CD4-positive, alpha-beta T cell (primary cell): ENCODE measurements at regions not wholly inside any gene's neighbourhood (a gene's known extent, or its start where the extent isn't known, plus 50 kb on each side); places are given as distances from the start of the nearest gene placed in this dataset.
A peak's percentile ranks its signal among the peaks of the same experiment; 100 is the strongest.

Experiments
- ATAC-seq: fragments of 200-7000 bp; cut with Tn5 transposase; one replicate; pipeline ENCODE4 v1.10.0; 2022; ENCODE audit warnings: mild to moderate bottlenecking; ENCODE audit not compliant: poor library complexity
- CTCF ChIA-PET: fragments of 350-600 bp; sonication (Branson Sonifier 250); formaldehyde crosslinking; loops from one replicate; lab custom pipeline; 2021; ENCODE audit warnings: antibody characterized with exemption, inconsistent platforms; lab: Charles Lee
- POLR2A ChIA-PET: fragments of 350-600 bp; sonication (Branson Sonifier 250); formaldehyde crosslinking; loops from one replicate; lab custom pipeline; 2021; ENCODE audit warnings: antibody characterized with exemption, inconsistent platforms; lab: Charles Lee
- DNase-seq, 14 experiments: peaks; one replicate each; pipeline ENCODE4 v3.0.0-alpha.2; 2013 to 2020; ENCODE audit warnings: mixed read lengths in 2 of 14
- H3K27ac ChIP-seq, 2 donors: one replicate each; pipeline versions ENCODE4 v1.5.1 to v1.7.0; 2013; ENCODE audit warnings: low read length in 2 of 2, low read depth in 1 of 2, mild to moderate bottlenecking in 1 of 2
- H3K27me3 ChIP-seq, 2 experiments: 1 replicate in 1 of 2; 2 replicates in 1 of 2; pipeline versions ENCODE4 v1.6.1 to v1.7.0; 2013; ENCODE audit warnings: low read length in 2 of 2, control low read depth in 1 of 2, mild to moderate bottlenecking in 1 of 2, moderate library complexity in 1 of 2; ENCODE audit not compliant: insufficient read depth in 2 of 2, control insufficient read depth in 1 of 2
- H3K36me3 ChIP-seq: one replicate; pipeline ENCODE4 v1.6.1; 2013; ENCODE audit warnings: low read length, control low read depth; ENCODE audit not compliant: insufficient read depth
- H3K4me1 ChIP-seq: one replicate; pipeline ENCODE4 v1.6.1; 2013; ENCODE audit warnings: low read length, control low read depth; ENCODE audit not compliant: insufficient read depth
- H3K4me3 ChIP-seq: one replicate; pipeline ENCODE4 v1.5.1; 2013; ENCODE audit warnings: mild to moderate bottlenecking, low read length, moderate library complexity
- H3K9me3 ChIP-seq, 2 experiments: 1 replicate in 1 of 2; 2 replicates in 1 of 2; pipeline versions ENCODE4 v1.6.1 to v1.7.0; 2013; ENCODE audit warnings: low read length in 2 of 2, mild to moderate bottlenecking in 2 of 2, control low read depth in 1 of 2, moderate library complexity in 1 of 2; ENCODE audit not compliant: control insufficient read depth in 1 of 2, insufficient read depth in 1 of 2
- H3K27ac Mint-ChIP-seq: one replicate; pipeline ENCODE4 v1.8.0; 2020; ENCODE audit warnings: mixed read lengths
- H3K27me3 Mint-ChIP-seq: one replicate; pipeline ENCODE4 v1.8.0; 2021; ENCODE audit warnings: mixed read lengths
- H3K36me3 Mint-ChIP-seq: one replicate; pipeline ENCODE4 v1.8.0; 2021; ENCODE audit warnings: low read depth, mixed read lengths
- H3K4me1 Mint-ChIP-seq: one replicate; pipeline ENCODE4 v1.8.0; 2021; ENCODE audit warnings: low read depth, mixed read lengths
- H3K4me3 Mint-ChIP-seq: one replicate; pipeline ENCODE4 v1.8.0; 2020; ENCODE audit warnings: mild to moderate bottlenecking, mixed read lengths
- H3K9me3 Mint-ChIP-seq: one replicate; pipeline ENCODE4 v1.8.0; 2020; ENCODE audit warnings: mixed read lengths
- intact Hi-C, 2 experiments: fragments of 100-400 bp; cut with DNase I in 1 of 2; cut with micrococcal nuclease in 1 of 2; formaldehyde crosslinking; loops; one replicate each; pipeline versions ENCODE4 v1.15.1 to v1.9.0; 2023 to 2025; cut with DNase I, micrococcal nuclease
- TF ChIP-seq, protein P1 (sequence below): fragments of 200-600 bp; IDR thresholded peaks from one replicate; pipeline ENCODE4 v1.8.0; 2022; ENCODE audit warnings: antibody characterized with exemption, mild to moderate bottlenecking

DNA sequence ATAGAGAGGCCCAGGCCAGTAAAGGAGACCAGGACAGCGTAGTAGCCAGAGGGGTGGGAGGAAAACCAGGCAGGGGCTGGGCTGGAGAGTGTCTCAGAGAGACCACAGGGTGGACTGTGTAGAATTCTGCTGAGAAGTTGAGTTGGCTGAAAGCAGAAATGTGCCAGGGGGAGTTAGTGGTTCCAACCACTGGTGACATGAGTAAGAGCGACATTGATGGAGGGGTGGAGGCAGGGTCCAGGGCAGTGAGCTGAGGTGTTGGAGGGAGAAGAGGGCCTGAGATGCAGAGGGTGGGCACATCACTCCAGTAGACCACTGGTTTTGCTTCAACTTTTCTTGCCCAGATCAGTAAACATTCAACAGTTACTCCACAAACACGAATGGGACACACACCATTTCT lies 106.5 kb downstream of the ASB7 start:
- Mint-ChIP-seq H3K9me3 (no peaks in the 10 kb centered on the region), H3K36me3 (no peaks in the 10 kb centered on the region), H3K4me1 (no peaks in the 10 kb centered on the region), H3K4me3 (no peak overlapping the region), H3K27ac (no peak overlapping the region), H3K27me3 (peaks cover 25% of the 10 kb centered on the region)
- DNase-seq (no peak), ATAC-seq (no peak)
- no peaks in the 10 kb centered on the region for H3K4me1 ChIP-seq
- CTCF ChIA-PET: no interaction called here
- H3K4me3 ChIP-seq: no peak overlapping the region
- TF ChIP-seq, protein P1, sequence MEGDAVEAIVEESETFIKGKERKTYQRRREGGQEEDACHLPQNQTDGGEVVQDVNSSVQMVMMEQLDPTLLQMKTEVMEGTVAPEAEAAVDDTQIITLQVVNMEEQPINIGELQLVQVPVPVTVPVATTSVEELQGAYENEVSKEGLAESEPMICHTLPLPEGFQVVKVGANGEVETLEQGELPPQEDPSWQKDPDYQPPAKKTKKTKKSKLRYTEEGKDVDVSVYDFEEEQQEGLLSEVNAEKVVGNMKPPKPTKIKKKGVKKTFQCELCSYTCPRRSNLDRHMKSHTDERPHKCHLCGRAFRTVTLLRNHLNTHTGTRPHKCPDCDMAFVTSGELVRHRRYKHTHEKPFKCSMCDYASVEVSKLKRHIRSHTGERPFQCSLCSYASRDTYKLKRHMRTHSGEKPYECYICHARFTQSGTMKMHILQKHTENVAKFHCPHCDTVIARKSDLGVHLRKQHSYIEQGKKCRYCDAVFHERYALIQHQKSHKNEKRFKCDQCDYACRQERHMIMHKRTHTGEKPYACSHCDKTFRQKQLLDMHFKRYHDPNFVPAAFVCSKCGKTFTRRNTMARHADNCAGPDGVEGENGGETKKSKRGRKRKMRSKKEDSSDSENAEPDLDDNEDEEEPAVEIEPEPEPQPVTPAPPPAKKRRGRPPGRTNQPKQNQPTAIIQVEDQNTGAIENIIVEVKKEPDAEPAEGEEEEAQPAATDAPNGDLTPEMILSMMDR: no peak
- no peaks in the 10 kb centered on the region for H3K36me3 ChIP-seq
- POLR2A ChIA-PET: no interaction called here
- intact Hi-C loops: no loop called here
- H3K9me3 ChIP-seq: peaks cover 0 to 16% of the 10 kb centered on the region in 2 experiments
- peaks cover 0 to 6% of the 10 kb centered on the region in 2 experiments for H3K27me3 ChIP-seq
- H3K27ac ChIP-seq: no peak overlapping the region

- Histone ChIP-seq H3K36me3 (no peaks in the 10 kb centered on the region), H3K27me3 (peaks cover 0 to 2% of the 10 kb centered on the region in 2 experiments), H3K9me3 (peaks cover 0 to 16% of the 10 kb centered on the region in 2 experiments), H3K4me3 (no peak overlapping the region), H3K4me1 (no peaks in the 10 kb centered on the region), H3K27ac (no peak overlapping the region)
- Mint-ChIP-seq H3K4me1 (no peaks in the 10 kb centered on the region), H3K9me3 (no peaks in the 10 kb centered on the region), H3K36me3 (no peaks in the 10 kb centered on the region), H3K27me3 (peaks cover 12% of the 10 kb centered on the region), H3K4me3 (no peak overlapping the region), H3K27ac (no peak overlapping the region)
- DNase-seq (peak in 1 of 14 experiments; percentile 29), ATAC-seq (no peak)
- CTCF ChIA-PET: no interaction called here
- intact Hi-C loops: no loop called here
- POLR2A ChIA-PET: no interaction called here
- TF ChIP-seq, protein P1: no peak
Measured at GRCh38 chr15:100710222-100710621, 107.8 kb downstream of the ASB7 start.

- H3K27ac Mint-ChIP-seq: no peak overlapping the region
- ATAC-seq: no peak
- POLR2A ChIA-PET: interaction anchor here (0.6 kb wide), 1 partner anchor 224 kb away, joined by 3 read pairs; no protein-coding TSS in a partner anchor
- H3K9me3 Mint-ChIP-seq: no peaks in the 10 kb centered on the region
- no peaks in the 10 kb centered on the region for H3K4me1 ChIP-seq
- intact Hi-C loops: no loop called here
- H3K27me3 Mint-ChIP-seq: peaks cover 11% of the 10 kb centered on the region
- H3K4me1 Mint-ChIP-seq: no peaks in the 10 kb centered on the region
- no peaks in the 10 kb centered on the region for H3K36me3 Mint-ChIP-seq
- CTCF ChIA-PET: no interaction called here
- TF ChIP-seq, protein P1: no peak
- no peak overlapping the region for H3K27ac ChIP-seq
- DNase-seq: no peak
- H3K27me3 ChIP-seq: no peaks in the 10 kb centered on the region
- no peaks in the 10 kb centered on the region for H3K36me3 ChIP-seq
- no peak overlapping the region for H3K4me3 ChIP-seq
- peaks cover 0 to 9% of the 10 kb centered on the region in 2 experiments for H3K9me3 ChIP-seq
- H3K4me3 Mint-ChIP-seq: no peak overlapping the region
Measured at GRCh38 chr15:100710744-100711515, 108.5 kb downstream of the ASB7 start.
